Naive thymus-derived CD4-positive, alpha-beta T cell (primary cell): ENCODE measurements at regions not wholly inside any gene's neighbourhood (a gene's known extent, or its start where the extent isn't known, plus 50 kb on each side); places are given as distances from the start of the nearest gene placed in this dataset.

Experiments used
- ATAC-seq: fragments of 150-1000 bp; cut with Tn5 transposase; 2 replicates; pipeline ENCODE4 v1.10.0; 2021; ENCODE audit warnings: mild to moderate bottlenecking, moderate library complexity
- CTCF ChIA-PET: fragments of 350-600 bp; sonication (Branson Sonifier 250); formaldehyde crosslinking; loops from one replicate; lab custom pipeline; 2021; ENCODE audit warnings: antibody characterized with exemption; lab: Charles Lee
- POLR2A ChIA-PET: fragments of 350-600 bp; sonication (Branson Sonifier 250); formaldehyde crosslinking; loops from one replicate; lab custom pipeline; 2021; ENCODE audit warnings: antibody characterized with exemption, inconsistent platforms; lab: Charles Lee
- DNase-seq, 9 donors: peaks; one replicate each; pipeline versions ENCODE4 v3.0.0 to v3.0.0-alpha.2; 2020 to 2022; ENCODE audit warnings: mixed read lengths in 1 of 9
- H3K27ac ChIP-seq: one replicate; pipeline ENCODE4 v1.7.0; 2013; ENCODE audit warnings: mild to moderate bottlenecking, low read depth, low read length, moderate library complexity
- H3K27me3 ChIP-seq, 2 donors: one replicate each; pipeline ENCODE4 v1.7.0; 2013; ENCODE audit warnings: low read length in 2 of 2, mild to moderate bottlenecking in 2 of 2, moderate library complexity in 2 of 2; ENCODE audit not compliant: control insufficient read depth in 2 of 2, insufficient read depth in 2 of 2
- H3K36me3 ChIP-seq, 3 experiments: 1 replicate in 2 of 3; 2 replicates in 1 of 3; pipeline ENCODE4 v1.7.0; 2013; ENCODE audit warnings: low read length in 3 of 3, mild to moderate bottlenecking in 3 of 3, moderate library complexity in 1 of 3; ENCODE audit not compliant: insufficient read depth in 3 of 3, control insufficient read depth in 2 of 3
- H3K4me1 ChIP-seq, 2 donors: one replicate each; pipeline ENCODE4 v1.7.0; 2013; ENCODE audit warnings: low read length in 2 of 2, mild to moderate bottlenecking in 2 of 2, moderate library complexity in 1 of 2; ENCODE audit not compliant: control insufficient read depth in 2 of 2, insufficient read depth in 2 of 2
- H3K4me3 ChIP-seq: 2 replicates; pipeline ENCODE4 v1.7.0; 2013; ENCODE audit warnings: mild to moderate bottlenecking, low read length
- H3K9me3 ChIP-seq, 3 experiments: 1 replicate in 2 of 3; 2 replicates in 1 of 3; pipeline ENCODE4 v1.7.0; 2013; ENCODE audit warnings: low read length in 3 of 3; ENCODE audit not compliant: control insufficient read depth in 2 of 3
- H3K27ac Mint-ChIP-seq, 9 donors: one replicate each; pipeline ENCODE4 v1.8.0; 2020 to 2022; ENCODE audit warnings: mixed read lengths in 9 of 9, mild to moderate bottlenecking in 8 of 9, moderate library complexity in 5 of 9, inconsistent platforms in 2 of 9
- H3K27me3 Mint-ChIP-seq, 5 donors: one replicate each; pipeline ENCODE4 v1.8.0; 2021 to 2022; ENCODE audit warnings: mixed read lengths in 5 of 5, mild to moderate bottlenecking in 1 of 5
- H3K36me3 Mint-ChIP-seq, 5 donors: one replicate each; pipeline ENCODE4 v1.8.0; 2020 to 2022; ENCODE audit warnings: mixed read lengths in 5 of 5, mild to moderate bottlenecking in 3 of 5, inconsistent platforms in 1 of 5
- H3K4me1 Mint-ChIP-seq, 7 donors: one replicate each; pipeline ENCODE4 v1.8.0; 2020 to 2022; ENCODE audit warnings: mixed read lengths in 7 of 7, mild to moderate bottlenecking in 3 of 7, inconsistent platforms in 1 of 7
- H3K4me3 Mint-ChIP-seq, 10 donors: one replicate each; pipeline ENCODE4 v1.8.0; 2020 to 2022; ENCODE audit warnings: mild to moderate bottlenecking in 10 of 10, mixed read lengths in 10 of 10, moderate library complexity in 6 of 10, inconsistent platforms in 2 of 10
- H3K9me3 Mint-ChIP-seq, 11 donors: one replicate each; pipeline ENCODE4 v1.8.0; 2020 to 2022; ENCODE audit warnings: mixed read lengths in 11 of 11, mild to moderate bottlenecking in 4 of 11, inconsistent platforms in 1 of 11, moderate library complexity in 1 of 11
- intact Hi-C, 2 donors: fragments of 100-400 bp; cut with micrococcal nuclease; formaldehyde crosslinking; loops; one replicate each; pipeline ENCODE4 v1.15.1; 2023

DNA sequence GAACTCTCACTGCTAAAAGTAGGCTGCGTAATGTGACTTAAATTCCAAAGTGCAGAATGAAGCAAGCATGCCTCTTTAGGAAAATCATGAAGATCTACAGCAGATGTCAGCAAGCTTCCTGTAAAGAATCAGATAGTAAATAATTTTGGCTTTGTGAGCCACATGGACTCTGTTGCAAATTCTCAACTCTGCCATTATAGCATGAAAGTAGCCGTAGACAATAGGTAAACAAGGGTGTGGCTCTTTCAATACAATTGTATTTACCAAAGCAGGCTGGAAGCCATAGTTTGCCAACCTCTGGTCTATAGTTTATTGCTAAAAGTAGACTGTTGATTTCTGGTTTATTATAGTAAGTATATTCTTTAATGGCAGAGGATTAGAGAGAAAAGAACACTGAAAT is 80.3 kb upstream of the FAM9B start:
- ChIA-PET CTCF (no interaction called here), POLR2A (no interaction called here)
- Mint-ChIP-seq H3K36me3 (peaks cover 0 to 2% (median 0%) of the 10 kb centered on the region in 5 donors), H3K27ac (no peak overlapping the region), H3K9me3 (peaks cover 0 to 2% (median 0%) of the 10 kb centered on the region in 11 donors), H3K27me3 (no peaks in the 10 kb centered on the region), H3K4me1 (peaks cover 0 to 6% (median 0%) of the 10 kb centered on the region in 7 donors), H3K4me3 (no peak overlapping the region)
- Histone ChIP-seq H3K4me1 (no peaks in the 10 kb centered on the region), H3K27ac (no peak overlapping the region), H3K4me3 (no peak overlapping the region), H3K9me3 (no peaks in the 10 kb centered on the region), H3K27me3 (no peaks in the 10 kb centered on the region), H3K36me3 (no peaks in the 10 kb centered on the region)
- no peak for DNase-seq
- ATAC-seq = no peak
- intact Hi-C loops = no loop called here

DNA sequence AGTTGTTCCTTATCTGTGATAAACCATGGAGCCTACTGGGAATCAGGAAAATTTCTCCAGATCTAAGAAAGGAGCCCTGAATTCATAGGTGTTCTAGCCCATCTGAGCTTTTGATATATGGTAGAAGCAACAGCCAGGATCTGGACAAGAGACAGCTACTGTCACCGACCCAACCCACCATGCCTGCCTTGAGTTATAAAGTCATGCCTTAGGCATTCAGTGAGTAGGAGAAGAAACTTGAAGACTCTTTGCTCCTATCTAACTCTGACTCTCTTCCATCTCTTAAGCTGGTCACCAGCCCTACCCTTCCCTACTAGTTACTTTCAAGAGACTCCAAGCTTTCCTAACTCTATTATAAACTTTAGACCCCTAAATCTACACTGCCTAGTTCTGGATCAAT is 83.9 kb upstream of the FAM9B start:
- no peaks in the 10 kb centered on the region for H3K9me3 ChIP-seq
- H3K36me3 Mint-ChIP-seq = peaks cover 0 to 7% (median 0%) of the 10 kb centered on the region in 5 donors
- H3K4me3 Mint-ChIP-seq = no peak overlapping the region
- ATAC-seq (no peak), DNase-seq (no peak)
- H3K4me1 ChIP-seq = no peaks in the 10 kb centered on the region
- no peaks in the 10 kb centered on the region for H3K27me3 ChIP-seq
- ChIA-PET CTCF (no interaction called here), POLR2A (no interaction called here)
- H3K27me3 Mint-ChIP-seq = peaks cover 0 to 4% (median 0%) of the 10 kb centered on the region in 5 donors
- H3K27ac ChIP-seq = no peak overlapping the region
- H3K36me3 ChIP-seq = no peaks in the 10 kb centered on the region
- peaks cover 0 to 2% (median 0%) of the 10 kb centered on the region in 7 donors for H3K4me1 Mint-ChIP-seq
- no peak overlapping the region for H3K4me3 ChIP-seq
- peaks cover 0 to 14% (median under 1%) of the 10 kb centered on the region in 11 donors for H3K9me3 Mint-ChIP-seq
- intact Hi-C loops = no loop called here
- H3K27ac Mint-ChIP-seq = peak overlapping the region in 1 of 9 donors; percentile 19

GRCh38 chrX:9122519-9123245 is 88.8 kb upstream of the FAM9B start:
- H3K27me3 ChIP-seq = no peaks in the 10 kb centered on the region
- H3K4me3 ChIP-seq = no peak overlapping the region
- H3K9me3 Mint-ChIP-seq = peaks cover 0 to 15% (median 2%) of the 10 kb centered on the region in 11 donors
- ChIA-PET POLR2A (interaction anchor here (0.6 kb wide), 1 partner anchor 188 kb away, joined by 3 read pairs; no protein-coding TSS in a partner anchor), CTCF (no interaction called here)
- intact Hi-C loops = no loop called here
- H3K27ac Mint-ChIP-seq = peak overlapping the region in 1 of 9 donors; percentile 57
- peaks cover 0 to 4% (median 0%) of the 10 kb centered on the region in 5 donors for H3K27me3 Mint-ChIP-seq
- peaks cover 0 to 7% (median 0%) of the 10 kb centered on the region in 5 donors for H3K36me3 Mint-ChIP-seq
- ATAC-seq = no peak
- no peak overlapping the region for H3K4me3 Mint-ChIP-seq
- no peak overlapping the region for H3K27ac ChIP-seq
- H3K4me1 Mint-ChIP-seq = no peaks in the 10 kb centered on the region
- no peaks in the 10 kb centered on the region for H3K4me1 ChIP-seq
- H3K9me3 ChIP-seq = no peaks in the 10 kb centered on the region
- no peak for DNase-seq
- no peaks in the 10 kb centered on the region for H3K36me3 ChIP-seq

GRCh38 chrX:9127986-9128385 is 94.1 kb upstream of the FAM9B start:
- H3K27ac ChIP-seq = no peak overlapping the region
- no peak overlapping the region for H3K4me3 Mint-ChIP-seq
- DNase-seq = no peak

GRCh38 chrX:9130031-9130430 is 96.1 kb upstream of the FAM9B start:
- ATAC-seq (no peak), DNase-seq (no peak)
- Histone ChIP-seq H3K27ac (no peak overlapping the region), H3K9me3 (no peaks in the 10 kb centered on the region), H3K36me3 (no peaks in the 10 kb centered on the region), H3K4me3 (no peak overlapping the region), H3K4me1 (no peaks in the 10 kb centered on the region), H3K27me3 (no peaks in the 10 kb centered on the region)
- peaks cover 0 to 3% (median 0%) of the 10 kb centered on the region in 5 donors for H3K27me3 Mint-ChIP-seq
- H3K9me3 Mint-ChIP-seq = peaks cover 0 to 7% (median 4%) of the 10 kb centered on the region in 11 donors
- H3K27ac Mint-ChIP-seq = no peak overlapping the region
- CTCF ChIA-PET = no interaction called here
- H3K4me1 Mint-ChIP-seq = peaks cover 0 to 2% (median 0%) of the 10 kb centered on the region in 7 donors
- peaks cover 0 to 1% (median 0%) of the 10 kb centered on the region in 5 donors for H3K36me3 Mint-ChIP-seq
- H3K4me3 Mint-ChIP-seq = no peak overlapping the region
- POLR2A ChIA-PET = no interaction called here
- intact Hi-C loops = no loop called here

More at GRCh38 chrX:9127986-9128385, 94.1 kb upstream of the FAM9B start:
- H3K4me3 ChIP-seq = no peak overlapping the region
- H3K27me3 Mint-ChIP-seq = peaks cover 0 to 3% (median 0%) of the 10 kb centered on the region in 5 donors
- H3K36me3 Mint-ChIP-seq = peaks cover 0 to 1% (median 0%) of the 10 kb centered on the region in 5 donors
- H3K9me3 Mint-ChIP-seq = peaks cover 0 to 7% (median 4%) of the 10 kb centered on the region in 11 donors
- ChIA-PET POLR2A (no interaction called here), CTCF (no interaction called here)
- intact Hi-C loops = no loop called here
- no peaks in the 10 kb centered on the region for H3K9me3 ChIP-seq
- no peak overlapping the region for H3K27ac Mint-ChIP-seq
- ATAC-seq = no peak
- H3K36me3 ChIP-seq = no peaks in the 10 kb centered on the region
- no peaks in the 10 kb centered on the region for H3K27me3 ChIP-seq
- H3K4me1 Mint-ChIP-seq = peaks cover 0 to 2% (median 0%) of the 10 kb centered on the region in 7 donors
- no peaks in the 10 kb centered on the region for H3K4me1 ChIP-seq

DNA sequence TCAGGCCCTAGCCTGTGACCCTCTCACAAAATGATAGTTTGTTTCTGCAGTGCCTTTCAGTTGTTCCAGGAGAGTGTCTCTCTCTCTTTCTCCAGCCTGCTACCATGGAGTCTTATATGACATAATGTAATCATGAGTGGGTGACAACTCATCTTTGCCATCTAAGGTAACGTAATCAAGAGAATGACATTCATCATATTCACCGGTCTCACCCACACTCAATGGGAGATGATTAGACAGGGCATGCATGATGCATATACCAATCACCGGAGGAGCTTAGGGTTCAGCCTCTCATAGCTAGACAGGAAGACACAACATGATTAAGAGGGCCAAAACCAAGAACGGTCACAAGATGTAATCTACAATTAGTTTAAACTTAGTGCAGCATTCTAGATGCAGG is 97.1 kb upstream of the FAM9B start:
- H3K27ac Mint-ChIP-seq = no peak overlapping the region
- intact Hi-C loops = no loop called here
- ATAC-seq = no peak
- peaks cover 0 to 6% (median 4%) of the 10 kb centered on the region in 11 donors for H3K9me3 Mint-ChIP-seq
- no peaks in the 10 kb centered on the region for H3K9me3 ChIP-seq
- H3K4me1 ChIP-seq = no peaks in the 10 kb centered on the region
- no peaks in the 10 kb centered on the region for H3K27me3 ChIP-seq
- POLR2A ChIA-PET = no interaction called here
- H3K36me3 Mint-ChIP-seq = peaks cover 0 to 1% (median 0%) of the 10 kb centered on the region in 5 donors
- H3K4me3 Mint-ChIP-seq = no peak overlapping the region
- H3K4me1 Mint-ChIP-seq = peaks cover 0 to 2% (median 0%) of the 10 kb centered on the region in 7 donors
- H3K27ac ChIP-seq = no peak overlapping the region
- CTCF ChIA-PET = no interaction called here
- DNase-seq = no peak
- H3K4me3 ChIP-seq = no peak overlapping the region
- H3K27me3 Mint-ChIP-seq = peaks cover 0 to 3% (median 0%) of the 10 kb centered on the region in 5 donors
- no peaks in the 10 kb centered on the region for H3K36me3 ChIP-seq
